Inflammatory macrophage treated with lipopolysaccharide for 1 hour (primary cell): ENCODE measurements at regions not wholly inside any gene's neighbourhood (a gene's known extent, or its start where the extent isn't known, plus 50 kb on each side); places are given as distances from the start of the nearest gene placed in this dataset.
"Not testable (repeated sequence)": the region's sequence is repeated elsewhere in the genome, so short reads cannot be mapped to it uniquely, and the experiment has no call there.

Source experiments
- DNase-seq, 2 donors: peaks; one replicate each; pipeline ENCODE4 v3.0.0-alpha.2; 2020 to 2022

DNA sequence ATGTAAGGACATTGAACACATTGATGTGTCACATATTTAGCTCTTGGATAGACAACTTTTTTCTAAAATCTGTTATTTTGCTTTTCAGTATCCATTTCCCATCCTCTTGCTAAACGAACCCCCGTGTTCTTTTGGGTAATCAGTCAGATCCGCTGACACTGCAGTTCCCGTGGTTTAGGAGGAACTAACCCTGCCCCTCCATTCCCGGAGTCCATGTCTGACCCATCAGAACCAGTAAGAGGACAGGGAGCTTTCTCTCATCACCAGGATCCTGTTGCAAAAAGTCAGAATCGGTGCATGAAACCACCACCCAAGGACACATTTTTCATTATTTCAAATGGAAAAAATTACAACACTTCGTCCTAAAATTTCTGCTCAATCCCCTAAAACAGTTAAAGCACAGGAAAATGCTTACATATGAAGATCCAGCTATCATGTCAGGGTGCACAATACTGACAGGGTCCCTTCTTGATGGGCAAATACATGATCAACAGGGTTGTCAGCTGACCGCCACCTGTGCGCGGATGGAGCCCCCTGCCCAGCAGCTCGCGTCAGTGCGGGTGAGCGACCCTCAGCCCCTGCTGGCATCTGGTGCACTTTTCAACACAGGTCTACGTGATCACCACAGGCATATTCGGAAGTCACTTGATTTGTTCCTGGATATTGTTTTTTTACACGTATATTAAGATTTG, 276.8 kb downstream of the ADGRD1 start:
- no peak for DNase-seq

DNA sequence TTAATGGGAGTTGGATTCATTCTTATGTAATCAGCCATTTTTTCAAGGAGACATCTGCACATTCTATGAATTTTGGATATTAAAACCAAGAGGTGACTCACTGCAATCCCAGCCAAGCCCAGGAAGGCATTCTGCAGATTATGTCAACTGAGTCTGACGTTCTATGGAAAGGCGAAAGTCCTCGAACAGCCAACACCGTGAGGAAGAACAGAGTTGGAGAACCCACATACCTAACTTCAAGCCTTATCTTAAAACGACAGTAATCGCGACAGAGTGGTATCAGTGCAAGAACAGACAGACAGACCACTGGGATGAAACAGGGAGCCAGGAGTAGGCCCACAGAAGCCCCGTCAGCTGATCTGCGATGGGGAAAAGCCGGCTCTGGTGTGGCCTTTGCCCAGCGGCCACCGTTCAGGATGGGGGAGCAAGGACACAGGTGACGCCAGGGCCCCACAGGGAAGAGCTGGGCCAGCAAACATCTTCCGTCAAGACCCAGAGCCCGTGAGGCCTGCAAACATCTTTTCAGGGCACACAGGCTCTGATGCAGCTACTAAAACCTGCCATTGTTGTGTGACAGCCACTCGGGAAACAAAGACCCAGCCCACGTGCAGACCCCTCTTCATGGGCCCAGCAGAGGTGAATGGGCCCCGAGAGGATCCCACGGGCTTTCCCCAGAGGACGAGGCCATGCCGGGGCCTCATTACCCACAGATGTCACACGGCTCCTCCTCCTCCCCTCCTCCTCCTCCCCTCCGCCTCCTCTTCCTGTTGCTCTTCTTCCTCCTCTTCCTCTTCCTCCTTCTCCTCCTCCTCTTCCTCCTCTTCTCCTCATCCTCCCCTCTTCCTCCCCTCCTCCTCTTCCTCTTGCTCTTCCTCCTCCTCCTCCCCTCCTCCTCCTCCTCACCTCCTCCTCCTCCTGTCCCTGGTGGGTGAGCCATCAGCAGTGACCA, 277.6 kb downstream of the ADGRD1 start:
- no peak for DNase-seq

DNA sequence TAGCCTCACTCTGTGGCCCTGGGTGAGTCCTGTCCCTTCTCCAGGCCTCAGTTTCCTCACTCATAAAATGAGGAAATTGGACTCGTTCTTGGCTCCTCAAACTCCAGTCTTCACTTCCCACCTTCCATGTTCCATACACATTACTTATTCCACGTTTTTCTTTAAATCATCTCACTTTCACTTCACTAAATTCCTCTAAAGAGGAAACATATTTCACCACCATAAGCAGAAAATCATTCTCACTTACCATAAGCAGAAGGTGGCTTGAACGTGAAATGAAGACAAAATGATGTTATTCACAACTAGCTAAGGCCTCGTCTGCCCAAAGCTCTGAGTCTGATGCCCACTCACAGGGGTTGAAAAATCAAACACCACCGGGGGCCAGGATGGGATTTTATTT, 278.3 kb downstream of the ADGRD1 start:
- DNase-seq, result peak; percentile 3 to 5

GRCh38 chr12:131232872-131233271, 279.2 kb downstream of the ADGRD1 start:
- not testable (repeated sequence) for DNase-seq

- not testable (repeated sequence) for DNase-seq
These were observed 280.4 kb downstream of the ADGRD1 start for GRCh38 chr12:131233850-131234789.

DNA sequence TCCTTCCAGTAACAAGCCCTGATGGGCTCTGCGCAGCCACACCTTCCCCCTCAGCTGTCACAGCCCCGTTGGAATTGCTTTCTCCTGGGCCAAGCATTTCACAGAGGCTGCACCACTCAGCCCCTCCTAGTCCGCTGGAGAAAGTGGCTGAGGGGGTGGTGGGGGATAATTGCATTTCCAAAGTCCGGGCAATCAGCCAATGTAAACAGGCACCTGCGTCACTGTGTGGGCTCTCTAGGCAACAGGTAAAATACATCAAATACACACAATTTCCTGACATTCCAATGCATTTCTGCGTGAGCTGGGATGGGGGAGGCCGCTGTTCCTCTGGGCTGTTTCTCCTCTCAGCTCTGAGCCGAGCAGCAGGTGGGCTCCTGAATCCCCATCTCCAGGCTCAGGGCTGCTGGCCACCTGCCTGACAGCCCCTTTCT, 281.1 kb downstream of the ADGRD1 start:
- DNase-seq, result not testable (repeated sequence)

- DNase-seq, result no peak
These were observed 282.2 kb downstream of the ADGRD1 start for GRCh38 chr12:131235871-131236271.

- DNase-seq, result no peak
These were observed 285.8 kb downstream of the ADGRD1 start for GRCh38 chr12:131239384-131240094.

DNA sequence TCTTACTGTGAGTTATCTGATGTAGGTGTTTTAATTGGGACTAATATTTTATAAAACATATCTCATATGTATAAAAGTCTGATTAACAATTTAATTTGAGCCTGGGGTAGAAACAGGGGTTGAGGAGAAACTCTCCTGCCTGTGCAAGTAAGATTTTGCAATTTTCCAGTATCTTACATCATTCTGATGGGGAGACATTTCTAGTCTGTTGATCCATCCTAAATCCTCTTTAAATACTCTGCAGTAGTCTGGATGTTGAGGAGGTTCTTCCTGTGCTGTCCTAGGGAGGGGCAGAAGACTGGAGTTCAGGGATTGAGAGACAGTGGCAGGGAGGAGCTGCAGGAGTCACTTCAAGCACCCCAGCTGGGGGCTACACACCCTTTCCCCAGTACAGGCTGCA, 287.8 kb downstream of the ADGRD1 start:
- no peak for DNase-seq

DNA sequence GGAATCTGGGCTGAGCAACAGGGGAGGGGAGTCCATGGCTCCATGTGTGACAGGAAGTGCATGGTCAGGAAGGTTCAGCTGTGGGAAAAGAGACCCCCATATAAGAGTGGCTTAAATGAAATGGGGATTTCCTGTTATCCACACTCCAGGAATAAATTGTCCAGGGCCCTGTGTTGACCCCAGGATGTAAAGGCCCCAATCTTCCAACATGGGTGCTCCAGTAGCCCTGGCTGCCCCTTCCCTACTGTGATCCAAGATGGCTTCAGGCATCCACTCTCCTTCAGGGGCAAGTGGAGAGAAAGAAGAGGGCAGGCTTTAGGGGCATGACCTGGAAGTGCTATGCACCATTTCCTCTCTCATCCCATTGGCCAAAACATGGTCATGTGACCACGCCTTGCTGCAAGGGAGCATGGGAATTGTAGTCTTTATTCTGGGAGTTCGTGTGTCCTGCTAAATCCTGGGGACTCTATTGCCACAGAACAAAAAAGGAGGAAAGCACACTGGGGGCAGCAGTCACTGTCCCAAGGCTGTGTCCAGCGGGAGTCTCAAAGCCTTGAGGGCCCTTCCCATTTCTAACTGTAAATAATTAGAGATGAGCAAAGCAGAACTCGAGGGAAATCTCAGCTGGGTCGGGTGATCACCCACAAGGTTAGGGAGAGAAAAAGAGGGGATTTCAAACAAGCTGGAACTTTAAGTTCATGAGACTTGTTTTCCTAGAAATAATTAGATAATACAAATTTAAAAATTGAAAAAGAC, 289.2 kb downstream of the ADGRD1 start:
- DNase-seq, result no peak

- DNase-seq, result not testable (repeated sequence)
These were observed 290.5 kb downstream of the ADGRD1 start for GRCh38 chr12:131244157-131244688.

GRCh38 chr12:131245161-131245560, 291.5 kb downstream of the ADGRD1 start:
- not testable (repeated sequence) for DNase-seq

DNA sequence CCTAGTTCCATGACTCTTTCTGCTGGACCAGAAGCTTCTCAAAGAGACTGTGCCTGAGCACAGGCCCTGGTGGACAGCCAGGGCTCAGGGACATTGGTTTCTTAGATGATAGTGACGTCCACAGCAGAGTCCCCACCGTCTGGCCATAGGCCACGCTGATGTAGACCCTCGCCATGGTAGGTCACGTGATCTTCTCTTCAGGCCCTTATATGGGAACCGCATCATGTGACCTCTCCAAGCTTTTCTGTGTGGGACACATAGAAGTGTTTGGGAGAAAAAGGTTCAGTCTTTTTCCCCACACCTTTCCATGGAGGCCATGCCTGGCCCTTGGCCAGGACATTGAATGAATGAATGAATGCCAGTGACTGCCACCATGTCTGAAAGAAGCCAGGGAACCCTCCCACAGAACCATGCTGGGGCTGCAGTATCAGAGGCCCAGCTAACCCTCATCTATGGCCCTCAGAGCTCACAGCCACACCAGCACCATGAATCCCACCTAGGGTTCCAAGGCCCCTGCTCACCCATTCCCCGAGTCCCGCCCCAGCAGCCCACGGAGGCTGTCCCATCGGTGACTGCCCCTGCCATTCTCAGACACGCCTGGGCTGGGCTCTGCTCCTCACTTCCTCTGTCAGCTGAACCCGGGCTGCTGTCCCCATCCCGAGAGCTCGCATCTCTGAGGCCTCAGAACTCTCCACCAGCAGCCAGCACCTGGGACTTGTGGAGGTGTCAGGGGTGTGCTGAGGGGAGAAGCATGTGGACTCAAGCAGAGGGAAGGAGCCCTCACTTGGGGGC, 292.1 kb downstream of the ADGRD1 start:
- DNase-seq, result no peak

DNA sequence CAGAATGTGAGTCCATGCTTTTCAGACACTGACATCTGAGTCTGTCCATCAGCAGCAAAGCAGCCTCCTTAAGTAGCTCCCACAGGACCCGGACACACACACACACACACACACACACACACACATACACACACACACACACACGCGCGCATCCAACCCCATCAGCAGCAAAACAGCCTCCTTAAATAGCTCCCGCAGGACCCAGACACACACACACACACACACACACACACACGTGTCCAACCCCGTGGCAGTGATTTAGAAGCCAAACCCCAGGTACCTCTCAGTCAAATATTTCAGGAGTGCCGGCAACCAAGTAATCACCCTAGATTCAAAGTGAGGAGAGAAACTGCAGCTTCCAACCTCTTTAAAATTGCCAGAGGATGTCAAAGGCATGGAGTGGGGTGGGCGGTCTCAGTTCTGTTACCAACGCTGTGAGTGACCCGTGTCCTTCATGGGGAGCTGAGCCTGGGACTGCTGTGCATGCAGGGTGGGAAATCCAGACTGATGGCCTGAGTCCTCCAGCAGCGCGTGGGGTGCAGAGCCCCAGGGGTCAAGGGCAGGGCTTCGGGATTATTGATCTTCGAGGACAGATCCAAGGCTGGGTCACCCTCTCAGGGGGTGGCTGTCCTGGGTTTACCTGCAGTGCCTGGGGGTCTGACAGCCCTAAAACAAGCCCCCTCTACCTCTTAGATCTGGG, 293.5 kb downstream of the ADGRD1 start:
- DNase-seq, result not testable (repeated sequence)

- DNase-seq, result not testable (repeated sequence)
These were observed 294.2 kb downstream of the ADGRD1 start for GRCh38 chr12:131247875-131248274.

DNA sequence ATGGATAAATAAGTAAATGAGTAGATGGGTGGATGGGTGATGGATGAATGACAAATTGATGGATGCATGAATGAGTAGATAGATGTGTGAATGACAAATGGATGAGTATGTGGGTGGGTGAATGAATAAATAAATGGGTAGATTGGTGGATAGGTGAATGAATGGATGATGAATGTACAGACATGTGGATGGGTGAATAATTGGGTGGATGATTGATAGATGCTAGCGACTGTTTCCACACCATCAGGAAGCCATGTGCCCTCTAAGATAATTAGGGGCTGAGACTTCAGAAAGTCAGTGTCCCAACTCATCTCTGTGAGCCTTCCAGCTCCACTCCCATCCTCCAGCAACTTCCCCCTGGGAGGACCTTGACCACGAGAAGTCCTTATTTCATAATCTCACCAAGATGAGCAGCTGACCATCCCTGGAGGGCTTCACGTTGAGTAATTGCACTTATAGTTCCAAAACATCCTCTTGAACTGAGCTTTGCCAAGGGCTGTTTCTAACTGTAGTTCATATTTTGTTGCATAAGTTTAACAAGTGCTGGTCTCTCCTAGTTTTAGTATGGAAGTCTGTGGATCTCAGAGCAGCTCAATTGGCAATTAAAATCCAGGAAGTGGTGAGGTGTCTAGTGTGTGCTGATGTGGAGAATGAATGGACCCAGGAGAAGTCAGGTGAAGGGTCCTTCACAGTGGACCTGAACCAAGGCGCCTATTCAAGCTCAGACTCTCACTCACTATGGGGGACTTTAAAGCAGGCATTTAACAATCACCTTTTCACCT, 295.7 kb downstream of the ADGRD1 start:
- peak; percentile 2 to 9 for DNase-seq

DNA sequence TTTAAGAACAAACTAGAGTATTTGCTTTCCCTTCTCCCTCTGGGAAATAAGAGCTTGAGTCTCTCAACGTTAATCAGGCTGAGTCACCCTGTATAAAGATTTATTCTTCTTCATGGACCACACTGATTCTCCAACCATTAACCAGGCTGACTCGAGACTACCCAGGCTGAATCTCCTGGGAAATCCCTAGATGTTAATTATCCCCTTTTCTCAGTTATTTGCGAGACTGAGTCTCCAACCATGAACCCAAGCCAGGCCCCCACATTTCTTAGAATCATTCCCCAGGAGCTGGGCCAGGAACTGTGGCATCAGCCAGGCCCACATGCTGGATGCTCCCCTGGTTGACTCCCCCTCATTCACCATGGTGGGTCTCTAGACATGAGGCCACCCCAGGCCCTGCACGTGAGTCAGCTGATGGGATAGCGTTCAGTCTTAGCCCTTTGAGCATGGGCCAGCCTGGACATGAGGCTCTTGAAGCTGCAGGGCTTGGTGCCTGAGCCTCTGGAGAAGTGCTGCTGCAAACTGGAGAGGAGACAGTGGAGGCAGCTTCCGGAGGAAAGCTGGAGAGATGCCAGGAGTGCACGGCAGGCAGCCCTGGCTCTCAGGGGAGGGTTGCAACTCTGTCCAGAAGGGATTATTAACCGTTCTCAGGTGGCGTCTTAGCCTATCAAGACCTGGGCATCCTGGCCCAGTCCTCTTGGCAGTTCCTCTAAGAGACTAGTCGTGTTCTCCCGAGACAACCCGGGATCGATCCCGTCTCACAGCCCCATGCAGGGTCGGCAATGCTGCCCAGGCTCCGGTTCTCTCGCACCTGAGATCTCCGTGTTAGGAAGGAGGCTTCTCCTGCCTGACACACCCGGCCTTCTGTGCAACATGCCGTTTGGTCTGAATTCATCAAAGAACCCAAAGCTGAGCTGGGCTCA, 296.6 kb downstream of the ADGRD1 start:
- DNase-seq, result no peak

GRCh38 chr12:131250951-131251315, 297.2 kb downstream of the ADGRD1 start:
- DNase-seq, result no peak
